NB4 (cell line): ENCODE measurements at regions not wholly inside any gene's neighbourhood (a gene's known extent, or its start where the extent isn't known, plus 50 kb on each side); places are given as distances from the start of the nearest gene placed in this dataset.

ENCODE experiments used
- DNase-seq: peaks from one replicate; pipeline ENCODE4 v3.0.0; 2010; ENCODE audit warnings: low read depth
- H3K4me3 ChIP-seq: one replicate; pipeline ENCODE4 v1.5.1; 2011; ENCODE audit warnings: mild to moderate bottlenecking, low read depth, low read length, moderate library complexity
- CTCF ChIP-seq: IDR thresholded peaks from one replicate; pipeline ENCODE4 v1.5.1; 2012; ENCODE audit warnings: low read depth, low read length
- MAX ChIP-seq: IDR thresholded peaks from 2 replicates; pipeline ENCODE4 v1.6.1; 2011; ENCODE audit warnings: low read depth, low read length
- MYC ChIP-seq: IDR thresholded peaks from 2 replicates; pipeline ENCODE4 v1.6.1; 2011; ENCODE audit warnings: low read depth, low read length
- POLR2A ChIP-seq: IDR thresholded peaks from 2 replicates; pipeline ENCODE4 v1.6.1; 2011; ENCODE audit warnings: mild to moderate bottlenecking; ENCODE audit not compliant: insufficient read length; ENCODE audit errors: extremely low read depth

GRCh38 chr2:128631698-128632500 lies 313.2 kb upstream of the HS6ST1 start:
- no peak for TF ChIP-seq MAX
- TF ChIP-seq POLR2A, result no peak
- TF ChIP-seq MYC, result no peak
- TF ChIP-seq CTCF, result no peak
- no peak overlapping the region for H3K4me3 ChIP-seq
- DNase-seq, result no peak

- TF ChIP-seq CTCF (no peak), POLR2A (no peak), MYC (no peak)
- no peak for DNase-seq
- H3K4me3 ChIP-seq, result no peak overlapping the region
Measured at GRCh38 chr2:128632501-128632800, 313.8 kb upstream of the HS6ST1 start.

- DNase-seq, result no peak
- TF ChIP-seq CTCF, result no peak
- no peak for TF ChIP-seq MYC
- TF ChIP-seq POLR2A, result no peak
- no peak for TF ChIP-seq MAX
- H3K4me3 ChIP-seq, result no peak overlapping the region
Measured at GRCh38 chr2:128633501-128633900, 314.8 kb upstream of the HS6ST1 start.

- TF ChIP-seq CTCF (no peak), MAX (no peak), POLR2A (no peak), MYC (no peak)
- H3K4me3 ChIP-seq, result no peak overlapping the region
- peak; percentile 27 for DNase-seq
Measured at GRCh38 chr2:128635361-128635900, 316.8 kb upstream of the HS6ST1 start.

- DNase-seq, result no peak
- no peak overlapping the region for H3K4me3 ChIP-seq
- TF ChIP-seq POLR2A, result no peak
- no peak for TF ChIP-seq MYC
- no peak for TF ChIP-seq CTCF
- TF ChIP-seq MAX, result no peak
Measured at GRCh38 chr2:128636802-128637147, 318.1 kb upstream of the HS6ST1 start.
